SJSA1 (cell line): ENCODE measurements at regions not wholly inside any gene's neighbourhood (a gene's known extent, or its start where the extent isn't known, plus 50 kb on each side); places are given as distances from the start of the nearest gene placed in this dataset.

ENCODE experiments used
- DNase-seq, 2 experiments: peaks; one replicate each; pipeline ENCODE4 v3.0.0-alpha.2; 2015 to 2020; ENCODE audit warnings: low spot score in 2 of 2, low read depth in 1 of 2
- H3K27ac ChIP-seq: fragments of 250-450 bp; sonication (Bioruptor Pico); 2 replicates; pipeline ENCODE4 v1.5.1; 2020; ENCODE audit warnings: mild to moderate bottlenecking, moderate library complexity
- H3K27me3 ChIP-seq: fragments of 250-450 bp; sonication (Bioruptor Pico); replicated peaks from 2 replicates; pipeline ENCODE4 v1.5.1; 2020; ENCODE audit warnings: mild to moderate bottlenecking, moderate library complexity
- H3K36me3 ChIP-seq: fragments of 250-450 bp; sonication (Bioruptor Pico); 2 replicates; pipeline ENCODE4 v1.5.1; 2020; ENCODE audit warnings: mild to moderate bottlenecking
- H3K4me1 ChIP-seq: fragments of 250-450 bp; sonication (Bioruptor Pico); replicated peaks from 2 replicates; pipeline ENCODE4 v1.6.1; 2021; ENCODE audit warnings: mild to moderate bottlenecking
- H3K4me3 ChIP-seq: fragments of 250-450 bp; sonication (Bioruptor Pico); 2 replicates; pipeline ENCODE4 v1.5.1; 2020; ENCODE audit warnings: mild to moderate bottlenecking
- H3K9me3 ChIP-seq: fragments of 250-450 bp; sonication (Bioruptor Pico); replicated peaks from 2 replicates; pipeline ENCODE4 v1.5.1; 2020; ENCODE audit warnings: mild to moderate bottlenecking

DNA sequence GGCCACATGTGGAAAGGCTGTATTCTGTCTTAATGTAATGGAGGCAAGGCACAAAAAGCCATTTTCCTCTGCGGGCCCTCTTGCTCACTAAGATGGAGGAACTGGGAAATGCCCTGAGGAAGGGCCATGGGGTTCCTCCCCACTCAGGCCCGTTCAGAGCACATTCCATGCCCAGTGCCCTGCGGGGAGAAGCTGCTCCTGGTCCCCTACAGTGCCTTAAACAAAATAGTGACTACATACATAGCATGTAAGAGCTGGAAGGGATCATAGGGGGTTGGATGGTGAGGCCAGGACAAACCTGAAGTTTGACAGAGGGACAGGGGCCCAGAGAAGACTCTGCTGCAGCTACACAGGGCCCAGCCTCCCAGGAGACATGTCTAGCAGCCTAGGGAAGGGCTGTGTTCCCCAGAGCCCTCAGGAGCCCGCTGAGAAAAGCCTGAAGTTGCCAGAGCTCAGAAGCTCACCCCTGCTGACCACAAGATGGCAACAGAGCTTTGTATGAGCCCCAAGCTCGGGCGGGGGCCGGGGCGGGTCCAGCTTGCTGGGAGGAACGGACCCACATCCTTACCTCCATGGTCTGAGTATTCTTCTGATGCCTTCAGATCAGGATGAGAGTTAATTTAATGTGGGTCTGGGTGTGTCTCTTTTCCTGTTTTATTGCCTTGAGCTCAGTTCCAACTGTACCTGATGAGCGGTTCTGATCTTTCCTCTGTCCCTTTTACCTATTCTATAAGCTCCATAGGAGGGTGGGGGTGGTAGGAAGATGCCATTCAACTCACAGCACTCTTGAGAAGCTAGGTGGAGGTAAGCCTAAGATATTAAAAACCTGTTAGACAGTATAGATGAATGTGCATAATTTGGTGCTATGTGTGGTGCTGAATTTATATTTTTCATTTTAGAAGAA is 242.9 kb downstream of the CDC5L start:
- Histone ChIP-seq H3K27me3 (no peaks in the 10 kb centered on the region), H3K9me3 (no peaks in the 10 kb centered on the region), H3K4me1 (peaks cover 35% of the 10 kb centered on the region), H3K27ac (no peak overlapping the region), H3K36me3 (no peaks in the 10 kb centered on the region), H3K4me3 (no peak overlapping the region)
- peak; percentile 73 to 79 for DNase-seq

DNA sequence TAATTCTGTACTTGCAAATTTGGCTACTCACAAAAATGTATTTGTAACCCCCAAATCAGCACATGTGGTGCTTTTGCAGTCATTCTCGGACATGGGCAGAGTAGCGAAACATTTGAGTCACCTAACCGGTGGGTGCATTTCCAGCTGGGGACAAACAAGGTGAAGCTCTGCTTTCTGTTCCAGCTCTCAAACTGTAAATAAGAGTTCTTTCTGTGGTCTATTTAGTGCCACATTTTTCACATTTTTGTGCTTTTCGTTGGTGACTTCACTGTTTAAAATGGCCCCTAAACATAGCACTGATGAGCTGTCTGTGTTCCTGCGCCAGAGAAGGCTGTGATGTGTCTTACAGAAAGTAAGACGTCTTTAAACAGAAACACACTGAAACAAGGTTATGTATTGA is 244.5 kb downstream of the CDC5L start:
- H3K4me3 ChIP-seq, result no peak overlapping the region
- no peaks in the 10 kb centered on the region for H3K27me3 ChIP-seq
- no peaks in the 10 kb centered on the region for H3K9me3 ChIP-seq

DNA sequence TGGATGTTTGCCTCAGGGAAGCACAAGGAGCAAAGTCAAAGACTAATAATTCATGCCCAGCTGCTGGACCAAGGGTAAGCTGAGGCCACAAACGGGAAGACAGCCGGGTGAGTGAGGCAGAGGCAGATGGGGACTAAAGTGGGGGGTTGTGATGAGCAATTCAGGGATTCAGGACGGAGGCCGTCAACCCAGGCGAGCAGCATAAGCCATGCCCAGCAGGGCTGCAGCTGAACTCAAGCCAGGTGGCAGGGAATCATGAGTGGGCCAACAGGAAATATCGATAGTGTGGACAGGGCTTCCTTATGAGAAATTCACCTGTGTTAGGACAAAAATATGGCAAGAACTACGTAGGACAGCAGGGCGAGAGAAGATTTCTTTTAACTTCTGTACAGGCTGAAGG is 246.8 kb downstream of the CDC5L start:
- no peaks in the 10 kb centered on the region for H3K36me3 ChIP-seq
- H3K4me1 ChIP-seq, result peaks cover 43% of the 10 kb centered on the region
- no peak overlapping the region for H3K4me3 ChIP-seq

More for the DNA sequence above, 244.5 kb downstream of the CDC5L start:
- DNase-seq, result peak; percentile 56 to 80
- Histone ChIP-seq H3K36me3 (no peaks in the 10 kb centered on the region), H3K27ac (peak overlapping the region; percentile 84), H3K4me1 (peaks cover 43% of the 10 kb centered on the region)

DNA sequence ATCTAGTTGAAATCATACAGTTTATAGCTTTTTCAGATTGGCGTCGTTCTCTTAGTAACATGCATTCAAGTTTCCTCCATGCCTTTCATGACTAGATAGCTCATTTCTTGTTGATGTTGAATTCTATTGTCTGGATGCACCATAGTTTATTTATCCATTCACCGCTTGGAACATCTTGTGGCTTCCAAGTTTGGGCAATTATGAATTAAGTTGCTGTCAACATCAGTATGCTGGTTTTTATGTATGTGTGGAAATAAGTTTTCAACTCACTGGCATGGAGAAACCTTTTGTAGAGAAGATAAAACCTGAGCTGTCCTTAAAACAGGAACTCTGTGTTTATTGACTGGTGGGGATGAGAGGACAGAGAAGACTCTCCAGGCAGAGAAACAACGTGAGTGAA is 248.0 kb downstream of the CDC5L start:
- peak in 1 of 2 experiments; percentile 59 for DNase-seq
- Histone ChIP-seq H3K4me1 (peaks cover 37% of the 10 kb centered on the region), H3K9me3 (no peaks in the 10 kb centered on the region), H3K36me3 (no peaks in the 10 kb centered on the region), H3K27me3 (no peaks in the 10 kb centered on the region), H3K4me3 (no peak overlapping the region), H3K27ac (no peak overlapping the region)

More for the DNA sequence above, 246.8 kb downstream of the CDC5L start:
- no peak overlapping the region for H3K27ac ChIP-seq
- no peak for DNase-seq
- no peaks in the 10 kb centered on the region for H3K9me3 ChIP-seq
- no peaks in the 10 kb centered on the region for H3K27me3 ChIP-seq

DNA sequence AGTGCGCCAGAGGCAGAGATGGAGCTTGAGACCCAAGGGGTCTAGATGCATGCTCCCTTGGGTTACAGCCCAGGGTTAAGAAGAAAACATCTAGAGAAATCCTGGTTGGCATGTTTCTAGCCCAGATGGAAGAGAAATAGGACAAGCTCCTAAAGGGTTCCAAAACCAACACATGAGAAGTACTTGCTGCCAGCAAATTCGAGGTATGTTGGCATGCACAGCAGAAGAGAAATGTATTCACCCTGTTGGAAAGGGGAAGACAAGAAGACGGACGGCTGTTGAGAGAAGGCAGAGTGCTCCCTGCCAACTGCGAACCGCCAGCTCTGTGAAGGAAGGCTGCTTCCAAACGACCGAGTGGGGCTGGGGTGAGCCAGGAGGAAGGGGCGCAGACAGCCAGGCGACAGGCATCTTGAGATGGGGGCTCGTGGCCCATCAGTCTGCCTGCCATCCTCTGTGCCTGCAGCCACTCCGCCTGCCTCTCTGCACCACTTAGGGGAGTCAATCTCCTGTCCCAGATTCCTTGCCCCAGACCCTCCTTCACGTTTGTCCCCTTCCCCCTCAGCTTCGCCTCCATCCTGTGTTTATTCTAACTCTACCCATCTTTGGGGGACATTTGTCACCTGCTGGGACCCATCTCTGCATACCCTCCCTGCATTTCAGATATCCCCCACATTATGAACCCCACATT is 249.2 kb downstream of the CDC5L start:
- DNase-seq, result no peak
- H3K4me3 ChIP-seq, result no peak overlapping the region
- H3K27me3 ChIP-seq, result no peaks in the 10 kb centered on the region
- H3K9me3 ChIP-seq, result no peaks in the 10 kb centered on the region
- peaks cover 32% of the 10 kb centered on the region for H3K4me1 ChIP-seq
- H3K36me3 ChIP-seq, result no peaks in the 10 kb centered on the region
- no peak overlapping the region for H3K27ac ChIP-seq

DNA sequence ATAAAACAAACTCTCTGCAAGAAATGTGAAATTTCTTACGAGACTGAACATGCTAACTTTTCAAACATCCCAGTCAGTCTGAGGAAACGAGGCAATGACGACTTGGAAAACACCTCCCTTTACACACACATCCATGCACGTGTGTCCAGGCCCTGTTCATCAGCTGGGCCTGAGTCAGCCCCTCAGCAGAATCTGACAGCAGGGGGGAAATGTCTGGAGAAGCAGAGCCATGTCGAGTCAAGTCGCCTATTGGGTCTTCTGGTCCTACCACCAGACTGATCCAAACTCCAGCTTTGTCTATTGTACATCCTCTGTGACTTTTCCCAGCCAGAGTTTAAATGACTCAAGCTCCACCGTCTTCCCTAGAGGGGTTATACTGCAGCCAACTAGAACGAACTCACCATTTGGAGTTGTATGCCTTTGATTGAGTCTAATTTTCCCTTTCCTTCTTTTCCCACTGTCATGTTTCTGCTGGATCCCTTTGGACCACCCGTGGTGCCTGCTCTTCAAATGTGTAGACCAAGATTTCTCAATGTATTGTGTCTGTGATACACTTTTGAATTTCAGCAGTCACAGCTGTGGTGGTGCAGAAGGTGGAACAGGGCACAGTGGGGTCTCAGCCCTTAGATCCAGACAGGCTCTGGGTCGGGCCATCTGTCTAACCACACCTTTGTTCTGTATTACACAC is 254.0 kb downstream of the CDC5L start:
- Histone ChIP-seq H3K4me1 (peaks cover 10% of the 10 kb centered on the region), H3K27me3 (no peaks in the 10 kb centered on the region), H3K4me3 (no peak overlapping the region), H3K9me3 (no peaks in the 10 kb centered on the region), H3K36me3 (no peaks in the 10 kb centered on the region), H3K27ac (no peak overlapping the region)
- peak in 1 of 2 experiments; percentile 34 for DNase-seq

- H3K9me3 ChIP-seq, result no peaks in the 10 kb centered on the region
- no peak overlapping the region for H3K4me3 ChIP-seq
- H3K27me3 ChIP-seq, result no peaks in the 10 kb centered on the region
- no peak overlapping the region for H3K27ac ChIP-seq
- peaks cover 10% of the 10 kb centered on the region for H3K4me1 ChIP-seq
- H3K36me3 ChIP-seq, result no peaks in the 10 kb centered on the region
- DNase-seq, result no peak
Observed at GRCh38 chr6:44642349-44642748, 254.8 kb downstream of the CDC5L start.

DNA sequence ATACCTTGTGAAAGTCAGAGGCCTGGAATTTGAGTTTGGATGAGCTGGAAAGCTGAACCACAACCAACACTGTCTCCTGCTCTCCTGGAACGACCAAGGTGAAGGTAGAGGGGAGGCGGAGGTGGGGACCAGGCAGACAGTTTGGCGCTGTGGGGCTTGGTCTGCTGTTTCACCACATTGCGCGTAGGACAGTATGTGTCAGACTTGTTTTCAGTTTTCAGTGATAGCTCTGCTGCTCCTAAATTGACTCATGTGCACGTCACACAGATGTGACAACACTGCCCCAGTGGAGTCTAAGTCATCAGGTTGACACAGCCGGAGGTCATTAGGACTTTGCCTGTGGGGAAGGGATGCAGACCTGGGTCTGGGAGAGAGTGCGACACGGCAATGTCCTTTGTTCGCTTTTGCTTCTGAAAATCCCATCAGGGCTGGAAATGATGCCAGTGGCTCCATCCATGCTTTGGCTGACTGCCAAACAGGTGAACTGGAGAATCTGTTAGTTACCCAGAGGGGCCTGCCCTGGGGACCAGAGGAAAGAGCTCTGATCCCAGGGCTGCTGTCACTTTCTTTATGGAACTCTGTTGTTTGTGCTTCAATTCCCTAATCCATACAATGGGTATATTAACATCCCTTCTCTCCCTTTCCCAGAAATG is 255.5 kb downstream of the CDC5L start:
- H3K4me3 ChIP-seq, result no peak overlapping the region
- H3K4me1 ChIP-seq, result peaks cover 10% of the 10 kb centered on the region
- no peaks in the 10 kb centered on the region for H3K36me3 ChIP-seq
- H3K27me3 ChIP-seq, result no peaks in the 10 kb centered on the region
- H3K27ac ChIP-seq, result no peak overlapping the region
- no peaks in the 10 kb centered on the region for H3K9me3 ChIP-seq
- DNase-seq, result no peak

DNA sequence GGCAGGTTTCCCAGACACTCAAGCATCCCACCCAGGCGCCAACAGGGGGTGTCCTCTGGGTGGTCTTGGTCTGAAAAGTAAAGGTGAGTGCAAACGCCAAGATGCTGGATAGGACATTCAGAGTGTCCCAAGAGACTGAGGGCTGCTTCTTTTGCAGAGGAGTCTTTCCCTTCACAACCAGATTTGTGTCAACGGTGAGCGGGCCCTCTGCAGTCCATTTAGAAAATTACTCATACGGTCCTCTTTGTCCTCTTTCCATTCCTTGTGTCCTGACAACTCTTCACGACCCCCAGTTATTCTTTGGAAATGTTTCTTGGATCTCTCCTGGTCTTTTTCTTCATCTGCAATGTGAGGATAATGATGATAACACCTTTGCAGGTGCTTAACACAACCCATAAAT is 257.8 kb downstream of the CDC5L start:
- DNase-seq, result no peak
- Histone ChIP-seq H3K36me3 (no peaks in the 10 kb centered on the region), H3K27ac (no peak overlapping the region), H3K4me1 (peaks cover 10% of the 10 kb centered on the region), H3K9me3 (no peaks in the 10 kb centered on the region), H3K4me3 (no peak overlapping the region), H3K27me3 (no peaks in the 10 kb centered on the region)

GRCh38 chr6:44646355-44646754 is 258.8 kb downstream of the CDC5L start:
- Histone ChIP-seq H3K36me3 (no peaks in the 10 kb centered on the region), H3K27me3 (no peaks in the 10 kb centered on the region), H3K27ac (no peak overlapping the region), H3K4me1 (peaks cover 16% of the 10 kb centered on the region), H3K4me3 (no peak overlapping the region), H3K9me3 (no peaks in the 10 kb centered on the region)
- no peak for DNase-seq

GRCh38 chr6:44649365-44650025 is 262.0 kb downstream of the CDC5L start:
- Histone ChIP-seq H3K36me3 (no peaks in the 10 kb centered on the region), H3K9me3 (no peaks in the 10 kb centered on the region), H3K4me1 (peaks cover 41% of the 10 kb centered on the region), H3K4me3 (no peak overlapping the region), H3K27ac (no peak overlapping the region), H3K27me3 (no peaks in the 10 kb centered on the region)
- DNase-seq, result no peak

GRCh38 chr6:44650495-44650894 is 263.0 kb downstream of the CDC5L start:
- no peak overlapping the region for H3K4me3 ChIP-seq
- H3K27ac ChIP-seq, result no peak overlapping the region
- no peaks in the 10 kb centered on the region for H3K36me3 ChIP-seq
- DNase-seq, result no peak
- no peaks in the 10 kb centered on the region for H3K27me3 ChIP-seq
- H3K4me1 ChIP-seq, result peaks cover 48% of the 10 kb centered on the region
- H3K9me3 ChIP-seq, result no peaks in the 10 kb centered on the region

DNA sequence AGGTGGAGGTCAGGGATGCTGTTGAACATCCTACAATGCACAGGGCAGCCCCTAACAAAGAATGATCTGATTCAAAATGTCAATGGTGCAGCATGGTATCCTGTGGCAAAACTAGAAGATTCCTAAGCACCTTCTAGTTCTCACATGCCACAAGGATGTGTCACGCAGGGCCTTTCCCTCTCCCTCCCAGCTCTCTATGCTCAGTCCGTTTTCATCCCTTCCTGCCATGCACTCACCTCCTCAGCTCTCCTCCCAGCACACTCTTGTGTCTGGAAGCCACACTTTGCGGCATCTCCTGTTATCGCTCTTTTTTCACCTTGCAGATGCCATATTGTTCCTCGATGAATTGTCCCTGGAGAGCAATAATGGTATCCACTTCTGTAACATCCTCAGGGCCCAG is 263.4 kb downstream of the CDC5L start:
- Histone ChIP-seq H3K36me3 (no peaks in the 10 kb centered on the region), H3K4me1 (peaks cover 53% of the 10 kb centered on the region), H3K9me3 (no peaks in the 10 kb centered on the region), H3K27me3 (no peaks in the 10 kb centered on the region), H3K27ac (no peak overlapping the region), H3K4me3 (no peak overlapping the region)
- peak; percentile 44 to 62 for DNase-seq
